Spleen (tissue), 11 donors: ENCODE measurements at regions not wholly inside any gene's neighbourhood (a gene's known extent, or its start where the extent isn't known, plus 50 kb on each side); places are given as distances from the start of the nearest gene placed in this dataset.

Experiments used
- DNase-seq: peaks from one replicate; pipeline ENCODE4 v3.0.0-alpha.2; 2020
- H3K27ac ChIP-seq, 8 donors: fragments of 200-600 bp; sonication (generic) in 7 of 8; 1 replicate in 4 of 8; 2 replicates in 4 of 8; pipeline versions ENCODE4 v1.5.0 to v1.8.0; 2016 to 2021; ENCODE audit warnings: inconsistent platforms in 4 of 8, mild to moderate bottlenecking in 4 of 8, moderate library complexity in 1 of 8
- H3K27me3 ChIP-seq, 7 donors: fragments of 200-600 bp; sonication (generic) in 6 of 7; replicated peaks in 1 of 7; 1 replicate in 4 of 7; 2 replicates in 3 of 7; pipeline versions ENCODE4 v1.5.0 to v1.8.0; 2016 to 2021; ENCODE audit warnings: inconsistent platforms in 3 of 7, mild to moderate bottlenecking in 1 of 7
- H3K36me3 ChIP-seq, 6 donors: fragments of 200-600 bp; sonication (generic) in 5 of 6; 1 replicate in 4 of 6; 2 replicates in 2 of 6; pipeline versions ENCODE4 v1.5.0 to v1.8.0; 2016 to 2021; ENCODE audit warnings: inconsistent platforms in 2 of 6
- H3K4me1 ChIP-seq, 6 donors: fragments of 200-600 bp; sonication (generic) in 5 of 6; 1 replicate in 3 of 6; 2 replicates in 3 of 6; pipeline versions ENCODE4 v1.5.0 to v1.8.0; 2016 to 2021; ENCODE audit warnings: inconsistent platforms in 3 of 6
- H3K4me3 ChIP-seq, 8 donors: fragments of 200-600 bp; sonication (generic) in 7 of 8; 1 replicate in 4 of 8; 2 replicates in 4 of 8; pipeline versions ENCODE4 v1.5.0 to v1.8.0; 2016 to 2021; ENCODE audit warnings: inconsistent platforms in 4 of 8, mild to moderate bottlenecking in 4 of 8, moderate library complexity in 2 of 8
- H3K9me3 ChIP-seq, 8 donors: fragments of 200-600 bp; sonication (generic) in 7 of 8; 1 replicate in 4 of 8; 2 replicates in 4 of 8; pipeline versions ENCODE4 v1.5.0 to v1.8.0; 2016 to 2021; ENCODE audit warnings: inconsistent platforms in 4 of 8
- POLR2A ChIP-seq, 3 donors: fragments of 450-650 bp; IDR thresholded peaks; one replicate each; pipeline ENCODE4 v1.5.1; 2017; ENCODE audit warnings: antibody characterized with exemption in 3 of 3, mild to moderate bottlenecking in 1 of 3
- POLR2AphosphoS5 ChIP-seq, 3 donors: sonication (generic); formaldehyde crosslinking; IDR thresholded peaks; one replicate each; pipeline ENCODE4 v1.5.1; 2017; ENCODE audit warnings: antibody characterized with exemption in 3 of 3
- WGBS, 5 donors: extraction: QIAGEN DNeasy Blood & Tissue Kit in 3 of 5; methylation state at CpG; one replicate each; pipeline versions ENCODE4 v1.1.5 to v1.1.7; 2013 to 2018; 5-methylcytosine and 5-hydroxymethylcytosine counted together
- intact Hi-C: fragments of 100-400 bp; cut with DNase I; formaldehyde crosslinking; loops from one replicate; pipeline ENCODE4 v1.15.0; 2023; ENCODE audit warnings: low total_unique reads
- TF ChIP-seq, protein P1 (sequence below), 11 experiments: fragments of 200-600 bp in 7 of 11; fragments of 450-650 bp in 4 of 11; sonication (generic) in 4 of 11; IDR thresholded peaks in 8 of 11; conservative IDR thresholded peaks in 3 of 11; 1 replicate in 7 of 11; 2 replicates in 4 of 11; pipeline versions ENCODE4 v1.4.0 to v1.8.0; 2016 to 2021; ENCODE audit warnings: antibody characterized with exemption in 11 of 11, inconsistent platforms in 4 of 11, mild to moderate bottlenecking in 1 of 11
- donor health status: healthy with polysubstance abuse.
- donor health status: DM: no; HTN: no; CAD: no; lungs with moderate emphysema.
- donor health status: DM: no; HTN: no; CAD: no.
- donor health status: Bipolar disorder and iron deficiency.
- donor health status: healthy.
- donor health status: DM: no; HTN: no; CAD: no.
- donor health status: DM: yes; HTN: yes; CAD: no.

DNA sequence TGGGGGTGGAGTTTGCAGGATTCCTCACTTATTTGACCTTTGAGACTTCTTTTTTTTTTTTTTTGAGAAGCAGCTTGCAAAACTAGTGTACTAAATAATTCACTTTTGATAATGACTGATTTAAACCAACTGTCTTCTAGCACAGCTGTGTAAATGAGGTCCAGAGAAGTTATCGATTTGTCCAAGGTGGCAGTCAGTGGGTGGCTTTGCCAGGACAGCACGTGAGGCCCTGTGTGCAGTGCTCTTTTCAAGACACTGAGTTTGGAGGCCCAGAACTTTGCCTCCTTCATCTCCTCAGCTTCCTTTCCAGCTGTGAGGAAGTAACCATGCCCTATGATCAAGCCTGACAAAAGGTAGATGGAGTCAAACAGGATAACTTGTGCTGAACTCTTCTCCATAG is 92.9 kb upstream of the LCLAT1 start:
- H3K36me3 ChIP-seq, result no peaks in the 10 kb centered on the region
- intact Hi-C loops, result no loop called here

DNA sequence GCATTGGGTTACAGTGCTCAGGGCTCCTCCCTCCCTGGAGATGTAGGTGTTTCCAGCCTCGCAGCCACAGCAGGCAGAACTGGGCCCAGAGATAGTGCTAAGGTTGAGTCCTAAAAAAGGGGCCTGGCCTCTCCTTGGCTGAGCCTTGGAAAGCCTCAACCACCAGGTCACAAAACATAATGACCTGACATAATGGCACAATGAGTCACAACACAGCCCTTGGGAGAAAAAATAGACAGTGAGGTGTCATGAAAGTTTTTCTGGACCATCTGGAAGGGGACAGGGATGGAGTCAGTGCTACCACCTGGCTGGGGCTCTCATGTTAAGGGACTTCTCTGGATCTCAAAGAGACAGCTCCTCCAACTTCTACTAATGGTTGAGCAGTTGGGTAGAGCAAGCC is 92.4 kb upstream of the LCLAT1 start:
- TF ChIP-seq POLR2AphosphoS5 (IDR thresholded peaks at IDR 0.05), result no peak
- TF ChIP-seq, protein P1, sequence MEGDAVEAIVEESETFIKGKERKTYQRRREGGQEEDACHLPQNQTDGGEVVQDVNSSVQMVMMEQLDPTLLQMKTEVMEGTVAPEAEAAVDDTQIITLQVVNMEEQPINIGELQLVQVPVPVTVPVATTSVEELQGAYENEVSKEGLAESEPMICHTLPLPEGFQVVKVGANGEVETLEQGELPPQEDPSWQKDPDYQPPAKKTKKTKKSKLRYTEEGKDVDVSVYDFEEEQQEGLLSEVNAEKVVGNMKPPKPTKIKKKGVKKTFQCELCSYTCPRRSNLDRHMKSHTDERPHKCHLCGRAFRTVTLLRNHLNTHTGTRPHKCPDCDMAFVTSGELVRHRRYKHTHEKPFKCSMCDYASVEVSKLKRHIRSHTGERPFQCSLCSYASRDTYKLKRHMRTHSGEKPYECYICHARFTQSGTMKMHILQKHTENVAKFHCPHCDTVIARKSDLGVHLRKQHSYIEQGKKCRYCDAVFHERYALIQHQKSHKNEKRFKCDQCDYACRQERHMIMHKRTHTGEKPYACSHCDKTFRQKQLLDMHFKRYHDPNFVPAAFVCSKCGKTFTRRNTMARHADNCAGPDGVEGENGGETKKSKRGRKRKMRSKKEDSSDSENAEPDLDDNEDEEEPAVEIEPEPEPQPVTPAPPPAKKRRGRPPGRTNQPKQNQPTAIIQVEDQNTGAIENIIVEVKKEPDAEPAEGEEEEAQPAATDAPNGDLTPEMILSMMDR (IDR thresholded peaks at IDR 0.05 in 8 of 11, conservative IDR thresholded peaks at IDR 0.05 in 3 of 11), result no peak
- no peak for TF ChIP-seq POLR2A (IDR thresholded peaks at IDR 0.05)
- Histone ChIP-seq H3K36me3 (no peaks in the 10 kb centered on the region), H3K9me3 (no peaks in the 10 kb centered on the region), H3K27me3 (no peaks in the 10 kb centered on the region), H3K4me1 (peaks cover 0 to 22% (median 7%) of the 10 kb centered on the region in 6 donors), H3K27ac (no peak overlapping the region), H3K4me3 (no peak overlapping the region)
- 82 to 100% (median 93%) methylated on average over 1 of the region's 1 CpG for WGBS, 5 donors
- DNase-seq, result no peak
- intact Hi-C loops, result no loop called here

More for the DNA sequence above, 92.9 kb upstream of the LCLAT1 start:
- DNase-seq, result no peak
- Histone ChIP-seq H3K4me3 (no peak overlapping the region), H3K27ac (no peak overlapping the region), H3K27me3 (no peaks in the 10 kb centered on the region), H3K9me3 (no peaks in the 10 kb centered on the region), H3K4me1 (peaks cover 0 to 19% (median 7%) of the 10 kb centered on the region in 6 donors)
- 82 to 91% (median 87%) methylated on average over 1 to 2 of the region's 2 CpGs for WGBS, 5 donors
- TF ChIP-seq POLR2A (IDR thresholded peaks at IDR 0.05) (no peak), POLR2AphosphoS5 (IDR thresholded peaks at IDR 0.05) (no peak)
- TF ChIP-seq, protein P1 (IDR thresholded peaks at IDR 0.05 in 8 of 11, conservative IDR thresholded peaks at IDR 0.05 in 3 of 11), result no peak

DNA sequence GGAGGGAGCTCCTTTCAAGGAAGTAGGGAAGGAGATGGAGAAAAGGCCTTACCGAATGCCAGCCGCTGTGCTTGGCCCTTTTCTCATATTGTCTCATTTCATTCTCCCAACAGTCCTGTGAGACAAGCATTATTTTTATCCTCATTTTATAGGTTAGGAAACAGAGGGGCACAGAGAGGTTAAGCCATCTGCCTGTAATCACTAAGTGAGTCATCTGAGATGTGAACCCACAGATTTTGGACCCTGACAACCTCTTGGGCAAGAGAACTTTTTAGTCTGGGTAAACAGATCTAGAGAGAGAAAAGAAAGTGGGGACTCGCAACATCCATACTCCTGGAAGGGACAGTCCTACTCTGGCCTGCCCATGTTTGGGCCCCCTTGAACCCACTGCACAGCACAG is 91.7 kb upstream of the LCLAT1 start:
- Histone ChIP-seq H3K4me3 (no peak overlapping the region), H3K27me3 (no peaks in the 10 kb centered on the region), H3K9me3 (no peaks in the 10 kb centered on the region), H3K4me1 (peaks cover 0 to 28% (median 10%) of the 10 kb centered on the region in 6 donors), H3K27ac (no peak overlapping the region), H3K36me3 (no peaks in the 10 kb centered on the region)
- DNase-seq, result no peak
- WGBS, 5 donors, result 96 to 100% (median 99%) methylated on average over 3 of the region's 3 CpGs
- TF ChIP-seq POLR2AphosphoS5 (IDR thresholded peaks at IDR 0.05), result no peak
- TF ChIP-seq, protein P1 (IDR thresholded peaks at IDR 0.05 in 8 of 11, conservative IDR thresholded peaks at IDR 0.05 in 3 of 11), result no peak
- TF ChIP-seq POLR2A (IDR thresholded peaks at IDR 0.05), result no peak
- intact Hi-C loops, result no loop called here

DNA sequence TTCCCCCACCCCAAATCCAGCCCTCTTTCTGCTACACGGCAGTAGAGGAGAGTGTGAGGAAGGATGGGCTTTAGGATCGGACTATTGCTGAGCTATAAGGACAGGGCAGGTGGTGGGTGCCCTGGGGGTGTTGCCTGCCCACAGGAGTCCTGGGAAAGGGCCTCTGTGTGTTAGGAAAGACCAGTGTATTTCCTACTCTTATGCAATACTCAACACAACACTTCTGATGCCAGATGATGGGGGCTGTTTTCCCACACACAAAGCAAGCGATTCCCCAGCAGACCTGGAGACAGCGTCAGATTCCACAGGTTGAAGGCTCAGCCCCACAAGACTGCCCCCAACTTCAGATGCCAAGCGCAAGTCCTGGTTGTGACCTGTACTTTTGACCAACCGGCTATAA is 91.0 kb upstream of the LCLAT1 start:
- WGBS, 5 donors, result 89 to 97% (median 95%) methylated on average over 6 of the region's 6 CpGs
- Histone ChIP-seq H3K27me3 (no peaks in the 10 kb centered on the region), H3K9me3 (no peaks in the 10 kb centered on the region), H3K27ac (no peak overlapping the region), H3K4me3 (no peak overlapping the region), H3K4me1 (peaks cover under 1 to 27% (median 6%) of the 10 kb centered on the region in 6 donors), H3K36me3 (no peaks in the 10 kb centered on the region)
- TF ChIP-seq POLR2A (IDR thresholded peaks at IDR 0.05) (no peak), POLR2AphosphoS5 (IDR thresholded peaks at IDR 0.05) (no peak)
- TF ChIP-seq, protein P1 (IDR thresholded peaks at IDR 0.05 in 8 of 11, conservative IDR thresholded peaks at IDR 0.05 in 3 of 11), result no peak
- intact Hi-C loops, result no loop called here
- DNase-seq, result no peak
